ENCODE measurements at regions not wholly inside any gene's neighbourhood (a gene's known extent, or its start where the extent isn't known, plus 50 kb on each side); places are given as distances from the start of the nearest gene placed in this dataset.

DNA sequence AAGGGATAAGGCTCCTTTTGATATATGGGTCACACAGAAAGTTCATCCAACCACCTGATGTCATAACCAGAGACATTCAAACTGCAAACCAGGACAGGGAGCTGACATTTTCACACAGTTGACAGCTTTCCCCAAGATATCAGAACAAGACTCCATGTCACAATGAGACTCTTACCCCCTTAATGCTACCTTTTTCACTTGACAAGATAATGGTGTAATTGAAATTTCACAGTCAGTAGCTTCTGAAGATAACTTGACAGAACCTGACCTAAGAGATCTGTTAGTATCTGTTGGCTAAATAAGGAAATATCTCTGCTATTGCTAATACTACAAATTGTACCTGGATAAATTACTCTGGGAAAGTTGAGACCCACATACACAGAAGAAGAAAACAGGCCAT is 187.3 kb downstream of the C12orf50 start:
- DNase-seq, result no peak

DNA sequence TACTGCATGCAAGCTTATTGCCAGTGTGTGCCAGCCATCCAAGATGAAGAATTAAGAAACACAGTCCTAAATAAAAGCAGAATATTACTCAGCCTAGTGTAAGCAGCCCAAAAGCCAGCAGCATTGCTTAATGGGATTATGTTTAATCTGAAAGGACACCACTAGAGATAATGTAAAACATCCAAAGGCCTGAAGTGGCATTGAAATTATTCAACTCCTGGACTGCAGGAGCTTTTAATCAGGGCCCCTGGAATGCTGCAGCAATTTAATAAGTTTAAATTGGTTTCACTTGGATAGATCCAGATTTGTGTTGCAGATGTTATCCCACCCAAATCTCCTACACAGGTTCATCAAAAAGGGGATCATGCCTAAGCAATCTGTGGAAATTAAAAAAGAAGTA is 193.0 kb downstream of the C12orf50 start:
- DNase-seq, result no peak

DNA sequence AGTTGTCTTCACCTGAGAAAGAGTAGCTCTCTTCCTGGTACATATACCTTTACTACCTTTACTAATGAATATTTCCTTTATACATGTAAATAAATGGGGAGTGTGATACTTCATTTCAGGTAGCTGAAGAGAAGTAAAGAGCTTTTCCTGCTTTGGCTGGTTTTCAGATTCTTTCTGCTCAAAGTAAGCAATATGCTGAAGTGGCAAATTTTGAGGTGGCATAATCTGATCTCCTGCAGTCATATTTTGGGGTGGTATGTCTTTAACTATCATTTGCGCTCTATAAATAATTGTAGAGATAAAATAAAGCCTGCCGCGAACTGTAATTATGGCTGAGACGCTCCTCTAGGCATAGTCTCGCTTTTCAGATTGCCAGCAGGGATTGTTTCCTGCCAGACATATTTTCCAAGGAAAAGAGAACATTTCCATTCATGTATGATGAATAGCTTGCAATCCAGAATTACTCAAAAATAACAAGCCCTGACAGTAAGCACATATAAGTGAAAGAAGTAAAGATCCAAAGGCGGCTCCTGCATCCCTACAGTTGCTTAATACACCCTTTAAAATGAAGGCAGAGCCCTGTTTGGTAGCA is 200.7 kb downstream of the C12orf50 start:
- no peak for DNase-seq

DNA sequence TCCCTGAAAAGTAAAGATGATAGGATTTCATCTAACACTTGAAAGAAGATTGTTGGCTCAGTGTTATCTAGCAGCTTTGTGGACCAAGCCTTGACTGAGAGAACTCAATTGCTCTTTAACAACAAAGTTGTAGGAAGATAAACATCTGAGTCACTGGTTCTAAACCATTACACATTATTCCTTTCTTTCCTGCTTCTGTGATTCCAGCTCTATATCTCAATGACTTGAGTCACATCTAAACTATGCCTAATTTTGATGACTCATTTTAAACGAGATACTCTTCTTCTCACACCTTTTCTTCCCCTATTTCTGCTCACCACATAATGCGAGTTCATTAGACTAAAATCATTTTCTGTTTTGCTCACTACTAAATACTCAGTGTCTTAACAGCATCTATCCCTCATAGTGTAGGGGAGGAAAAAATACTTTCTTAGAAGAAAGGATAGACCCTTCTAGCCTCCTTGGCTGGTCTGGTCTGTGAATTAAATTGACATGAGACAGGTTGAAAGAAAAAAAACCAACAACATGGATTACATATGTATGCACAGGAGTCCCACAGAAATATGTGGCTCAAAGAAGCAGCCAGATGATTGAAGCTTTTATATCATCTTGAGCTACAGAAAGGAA is 201.4 kb downstream of the C12orf50 start:
- DNase-seq, result no peak

DNA sequence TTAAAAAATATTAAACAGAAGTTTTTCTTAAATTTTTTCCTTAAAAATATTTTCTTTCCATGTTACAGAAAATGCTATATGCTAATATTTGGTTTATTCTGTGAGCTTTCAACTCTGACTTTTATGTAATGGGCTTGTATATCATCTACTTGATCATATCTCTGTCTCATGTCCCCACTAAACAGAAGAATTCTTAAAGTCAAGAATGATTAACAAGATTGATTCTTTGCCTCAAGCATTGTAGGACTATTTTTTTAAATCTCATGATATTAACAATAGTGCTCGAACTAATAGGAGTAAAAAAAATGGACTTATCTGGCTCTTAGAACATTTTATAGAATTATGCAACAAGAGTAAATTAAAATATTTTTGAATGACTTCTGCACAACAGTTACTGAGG is 206.3 kb downstream of the C12orf50 start:
- DNase-seq, result no peak

DNA sequence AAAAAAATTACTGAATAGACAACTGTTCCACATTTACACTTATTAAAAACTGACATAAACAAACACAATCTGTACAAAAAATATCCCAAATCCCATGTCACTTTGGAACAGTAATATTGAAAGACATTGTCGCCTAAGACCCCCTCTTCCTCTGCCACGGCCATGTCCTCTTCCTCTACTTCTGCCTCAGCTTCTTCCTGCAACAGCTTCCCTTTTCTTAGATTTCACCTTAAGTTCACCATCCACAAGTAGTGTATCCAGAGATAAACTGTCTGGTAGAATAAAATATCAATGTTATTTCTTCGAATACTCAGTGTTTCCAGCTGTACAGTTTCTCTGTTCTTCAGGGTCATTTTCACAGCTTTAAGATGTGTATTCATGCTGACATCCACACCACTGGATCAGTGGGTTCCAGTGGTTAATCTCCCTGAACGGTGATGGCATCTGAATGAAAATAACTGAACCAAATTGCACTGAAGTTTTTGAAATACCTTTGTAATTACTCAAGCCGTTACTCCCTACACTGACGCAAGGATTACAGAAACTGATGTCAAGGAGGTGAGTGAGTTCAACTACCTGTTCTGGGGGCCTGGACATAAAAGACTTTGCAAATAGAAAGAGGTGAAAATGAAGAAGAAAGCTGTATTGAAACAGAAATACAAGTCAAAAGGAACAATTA is 208.5 kb downstream of the C12orf50 start:
- DNase-seq, result no peak

DNA sequence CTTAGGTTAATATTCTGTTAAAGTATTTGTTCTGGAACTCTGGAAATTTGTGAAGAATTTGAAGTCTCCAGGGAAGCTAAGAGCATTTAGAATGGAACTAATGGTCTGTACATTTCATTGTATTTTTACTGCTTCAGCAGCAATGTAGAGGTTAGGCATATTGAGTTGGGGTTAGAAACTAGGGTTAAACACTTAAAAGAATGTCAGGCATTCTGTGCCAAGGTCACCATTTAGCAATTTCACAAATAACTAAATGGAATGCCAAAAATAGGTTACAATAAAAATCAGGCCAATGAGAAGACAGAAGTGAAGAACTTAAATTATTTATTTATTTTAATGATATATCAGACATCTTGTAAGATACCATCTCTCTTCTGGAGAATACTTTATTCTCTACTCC is 210.8 kb downstream of the C12orf50 start:
- DNase-seq, result no peak

DNA sequence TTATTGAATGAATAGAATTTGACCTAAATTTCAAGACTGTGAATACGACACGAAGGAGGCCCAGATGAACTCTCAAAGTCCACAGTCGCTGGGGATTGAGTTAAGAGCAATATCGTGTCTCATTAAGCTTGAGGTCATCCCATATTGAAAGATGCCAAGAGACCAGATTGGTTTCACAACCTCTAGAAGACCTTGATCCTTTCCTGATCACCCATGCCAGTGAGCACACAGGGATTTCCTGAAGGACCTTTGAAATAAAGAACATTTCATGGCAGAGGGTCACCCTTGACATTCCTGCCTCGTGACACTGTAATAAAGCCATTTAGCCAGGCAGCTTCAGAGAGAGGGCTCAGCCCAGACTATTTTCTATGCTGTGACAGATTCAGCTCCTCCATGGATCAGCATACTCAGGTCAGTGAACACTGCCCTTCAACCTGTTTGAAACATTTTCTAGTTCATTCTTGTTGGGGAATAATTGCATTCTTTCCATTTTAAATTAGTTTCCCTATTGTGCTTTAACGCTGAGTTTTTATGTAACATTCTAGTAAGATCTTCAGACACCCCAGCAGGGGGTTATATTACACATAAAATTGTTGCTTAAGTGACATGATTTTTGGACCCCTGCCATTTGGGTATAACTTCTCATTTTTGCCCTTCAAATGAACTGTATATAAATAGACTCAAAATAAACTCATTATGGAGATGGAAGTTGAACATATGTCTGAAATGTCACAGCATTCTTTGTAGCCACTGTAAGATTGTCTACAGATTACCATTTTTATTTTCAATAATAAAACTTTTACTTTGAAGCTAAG is 213.2 kb downstream of the C12orf50 start:
- no peak for DNase-seq

DNA sequence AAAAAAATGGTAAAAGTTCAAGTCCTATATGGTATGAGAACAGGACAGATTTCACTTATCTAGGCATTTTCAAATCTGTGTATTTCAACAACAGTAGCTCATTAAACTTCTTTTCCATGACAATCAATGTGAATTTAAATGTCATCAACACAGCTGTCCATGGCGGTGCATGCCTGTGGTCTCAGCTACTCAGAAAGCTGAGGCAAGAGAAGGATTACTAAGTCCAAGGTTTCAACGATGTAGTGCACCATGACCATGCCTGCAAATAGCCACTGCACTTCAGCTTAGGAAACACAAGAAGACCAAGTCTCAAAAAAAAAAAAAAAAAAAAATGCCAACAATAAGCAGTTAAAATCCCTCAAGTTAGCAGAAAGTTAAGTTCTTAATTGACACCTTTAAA is 214.6 kb downstream of the C12orf50 start:
- DNase-seq, result no peak

DNA sequence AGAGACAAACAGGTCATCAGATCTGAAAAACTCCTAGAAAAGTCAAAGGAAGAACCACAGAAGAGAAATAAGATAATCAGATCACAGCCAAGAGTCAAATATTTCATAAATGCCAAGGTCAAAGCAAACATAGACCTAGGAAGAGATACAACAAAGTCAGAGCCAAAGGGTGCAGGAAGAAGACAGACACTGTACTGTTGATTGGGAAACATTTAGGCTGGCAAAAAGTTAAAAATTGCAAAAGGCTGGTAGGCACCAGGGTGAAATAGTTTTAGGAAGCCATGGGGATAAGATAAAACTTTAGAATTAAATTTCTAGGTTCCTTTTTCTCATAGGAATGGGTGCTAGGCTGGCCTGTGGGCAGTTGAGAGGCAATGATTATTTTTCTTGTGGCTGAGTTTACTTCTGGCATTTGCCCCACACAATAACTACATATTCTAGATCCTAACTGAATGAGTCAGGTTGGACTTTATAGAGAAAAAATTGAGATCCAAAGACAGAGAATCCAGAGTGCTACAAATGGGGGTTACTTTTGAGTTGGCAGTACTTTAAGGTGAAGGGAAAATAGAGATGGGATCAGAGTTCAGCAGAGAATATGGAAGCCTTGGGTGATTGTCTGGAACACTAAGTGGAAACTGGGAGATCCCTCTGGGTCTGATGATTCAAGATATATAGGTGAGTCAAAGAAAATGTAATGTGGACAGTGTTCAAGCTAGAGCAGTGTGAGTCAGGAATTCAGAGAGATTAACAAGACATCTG is 215.5 kb downstream of the C12orf50 start:
- DNase-seq, result no peak

DNA sequence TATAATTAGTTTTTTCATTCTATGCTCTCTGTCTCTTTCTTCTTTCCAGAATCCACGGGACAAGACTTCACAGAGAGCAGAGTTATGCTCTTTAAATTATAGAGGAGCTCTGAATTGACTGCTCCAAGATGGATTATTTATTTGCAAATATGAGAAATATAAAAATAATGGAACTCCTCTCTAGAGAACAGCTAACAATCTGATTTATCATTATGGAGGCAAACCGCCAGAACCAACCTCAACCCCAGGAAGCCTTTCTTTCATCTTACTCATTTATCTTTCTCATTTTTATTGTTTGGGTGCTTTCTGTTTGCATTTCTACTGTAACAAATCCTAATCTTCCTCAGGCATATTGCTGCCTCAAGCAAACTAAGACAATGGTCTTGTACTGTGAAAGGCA is 216.5 kb downstream of the C12orf50 start:
- no peak for DNase-seq

DNA sequence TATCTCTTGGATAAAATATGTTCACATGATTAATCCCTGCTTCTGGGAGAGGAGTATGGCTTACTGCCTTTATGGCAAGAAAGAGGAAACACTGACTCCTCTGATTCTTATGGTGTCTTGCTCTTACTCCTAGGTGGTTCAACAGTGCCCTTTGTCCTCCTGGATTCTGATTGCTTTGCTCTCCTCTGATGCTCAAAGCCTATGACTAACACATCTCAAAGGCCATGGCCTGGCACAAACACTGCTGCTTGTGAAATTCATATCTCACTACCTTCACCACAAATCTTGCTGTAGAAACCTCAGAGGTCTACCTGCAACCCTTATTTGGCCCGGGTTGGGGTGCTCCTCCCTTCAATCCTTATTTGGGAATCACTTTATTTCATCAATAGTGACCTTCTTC is 217.2 kb downstream of the C12orf50 start:
- no peak for DNase-seq

DNA sequence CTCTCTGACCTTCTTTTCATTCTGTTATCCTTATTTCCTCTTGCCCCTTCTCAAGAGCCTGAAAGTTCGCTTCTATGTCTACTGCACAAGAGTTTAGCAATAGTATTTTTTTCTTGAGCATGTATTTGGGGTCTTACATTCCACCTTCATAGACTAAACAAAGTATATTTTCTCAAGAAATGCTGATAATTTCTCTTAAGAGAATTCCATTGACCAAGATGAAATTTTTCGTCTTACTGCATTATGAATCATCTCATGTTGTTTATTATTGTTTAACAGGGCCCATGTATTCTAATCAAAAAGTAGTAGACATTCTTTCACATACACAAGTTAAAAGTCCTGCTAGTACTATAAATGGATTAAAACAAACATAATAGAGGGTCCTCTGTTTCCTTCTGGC is 219.3 kb downstream of the C12orf50 start:
- no peak for DNase-seq

DNA sequence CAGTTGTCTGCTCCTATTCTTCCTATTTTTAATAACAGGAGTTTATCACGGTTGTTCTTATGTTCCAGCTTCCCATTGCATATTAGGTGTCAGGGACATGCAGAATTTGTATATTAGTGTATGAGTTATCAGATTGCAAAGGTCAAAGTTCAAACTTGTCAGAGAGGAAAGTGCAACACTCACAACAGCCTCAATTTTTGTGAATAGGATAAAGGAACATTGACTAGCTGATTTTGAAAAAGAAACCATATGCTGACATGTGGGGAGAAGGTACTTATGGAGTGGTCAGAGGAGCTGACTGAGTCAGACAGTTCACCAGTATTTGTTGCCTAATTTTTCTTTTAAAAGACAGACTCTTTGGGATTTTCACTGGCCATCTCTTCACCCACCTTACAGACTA is 222.1 kb downstream of the C12orf50 start:
- DNase-seq, result no peak

DNA sequence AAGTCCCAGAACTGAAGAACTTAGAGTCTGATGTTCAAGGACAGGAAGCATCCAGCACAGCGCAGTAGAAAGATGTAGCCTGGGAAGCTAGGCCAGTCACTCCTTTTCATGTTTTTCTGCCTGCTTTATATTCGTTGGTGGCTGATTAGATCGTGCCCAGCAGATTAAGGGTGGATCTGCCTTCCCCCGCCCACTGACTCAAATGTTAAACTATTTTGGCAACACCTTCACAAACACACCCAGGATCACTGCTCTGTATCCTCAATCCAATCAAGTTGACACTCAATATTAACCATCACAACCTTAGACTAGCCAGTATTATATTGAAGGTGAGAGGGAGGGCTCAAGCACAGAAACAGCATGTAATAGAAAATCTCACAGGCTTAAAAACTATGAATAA is 222.9 kb downstream of the C12orf50 start:
- no peak for DNase-seq

DNA sequence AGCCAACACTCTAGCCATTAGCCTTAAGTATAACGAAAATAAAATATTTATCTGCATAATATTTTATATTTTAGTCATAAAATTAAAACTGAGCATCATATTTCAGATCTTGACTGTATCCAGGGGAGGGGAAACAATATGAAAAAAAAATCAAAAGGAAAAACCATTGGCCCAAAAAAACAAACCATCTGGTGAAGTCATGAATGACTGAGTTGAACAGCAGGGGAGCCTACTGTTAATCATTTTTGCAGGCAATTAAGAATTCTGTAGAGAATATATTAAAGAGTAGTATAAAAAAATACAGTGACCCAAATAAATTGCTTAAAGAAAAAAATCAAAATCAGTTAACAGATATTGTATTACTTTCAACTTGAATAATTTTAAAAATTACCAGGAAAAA is 224.8 kb downstream of the C12orf50 start:
- no peak for DNase-seq

DNA sequence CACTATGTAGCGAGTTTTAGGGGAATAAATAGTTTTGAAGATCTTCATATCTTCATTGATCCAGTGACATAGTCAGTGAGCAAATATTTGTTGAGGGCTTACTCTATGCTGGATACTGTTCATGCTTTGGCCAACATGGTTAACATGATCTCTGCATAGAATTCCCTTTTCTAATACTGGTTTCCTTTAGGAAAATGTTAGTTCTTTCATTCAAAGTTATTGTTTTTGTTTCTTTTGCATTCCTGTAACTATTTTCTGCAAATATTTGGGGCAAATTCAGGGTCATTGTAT is 226.5 kb downstream of the C12orf50 start:
- no peak for DNase-seq

DNA sequence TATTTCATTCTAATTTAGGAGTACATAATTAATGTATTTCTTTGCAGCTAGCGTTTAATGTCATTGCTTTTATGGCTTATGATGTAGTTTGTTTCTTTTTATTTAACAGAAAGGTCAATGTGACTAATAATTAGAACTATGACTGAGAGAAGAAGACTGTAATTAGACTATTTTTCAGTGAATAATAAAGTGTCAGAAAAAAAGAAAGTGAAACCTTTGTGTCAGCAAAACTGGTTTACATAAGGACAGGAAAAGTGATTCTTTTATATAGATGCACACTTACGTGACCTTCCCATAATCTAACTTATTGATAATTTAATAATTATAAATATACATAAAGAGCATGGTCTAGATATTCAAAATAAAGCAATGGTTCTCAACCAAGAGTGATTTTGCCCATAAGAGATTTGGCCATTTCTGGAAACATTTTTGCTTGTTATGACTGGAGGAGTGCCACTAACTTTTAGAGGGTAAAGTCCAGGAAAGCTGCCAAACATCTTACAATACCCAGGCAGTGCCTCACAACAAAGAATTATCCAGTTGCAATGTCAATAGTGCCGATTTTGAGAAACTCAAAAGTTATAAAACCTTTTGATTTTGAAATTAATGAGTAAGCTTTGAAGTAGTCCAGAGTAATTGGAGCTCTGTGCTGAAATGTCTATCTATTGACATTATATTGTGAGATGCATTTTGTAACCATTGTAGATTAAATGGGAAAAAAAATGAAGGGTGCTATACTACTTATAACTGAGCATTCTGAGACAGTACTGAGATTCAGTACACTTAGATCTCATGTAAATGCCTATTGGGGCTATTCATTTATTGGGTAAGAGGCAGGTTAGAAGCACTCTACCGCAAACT is 227.1 kb downstream of the C12orf50 start:
- DNase-seq, result no peak

DNA sequence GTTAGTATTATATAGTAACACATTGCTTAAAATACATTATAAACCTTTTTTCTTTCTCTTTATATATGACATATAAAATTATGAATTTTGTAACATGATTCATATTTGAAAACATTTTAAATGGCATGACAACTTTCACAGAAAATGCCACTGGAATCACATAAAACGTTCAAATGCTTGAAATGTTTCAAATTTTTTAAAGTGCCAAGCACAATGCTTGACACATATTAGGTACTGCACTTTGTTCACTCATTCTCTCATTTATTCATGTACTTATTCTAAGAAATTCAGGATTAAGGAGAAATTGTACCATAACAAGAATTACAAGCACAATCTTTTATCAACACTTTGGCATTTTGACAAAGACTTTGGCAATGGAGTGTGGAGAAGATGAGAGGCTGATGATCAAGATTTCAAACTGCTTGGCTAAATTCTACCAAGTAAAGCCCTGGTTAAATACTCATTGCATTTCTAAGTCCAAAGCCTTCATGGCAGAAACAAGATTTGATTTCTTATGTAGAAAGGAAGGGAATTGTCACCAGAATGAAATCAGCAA is 232.2 kb downstream of the C12orf50 start:
- DNase-seq, result no peak

DNA sequence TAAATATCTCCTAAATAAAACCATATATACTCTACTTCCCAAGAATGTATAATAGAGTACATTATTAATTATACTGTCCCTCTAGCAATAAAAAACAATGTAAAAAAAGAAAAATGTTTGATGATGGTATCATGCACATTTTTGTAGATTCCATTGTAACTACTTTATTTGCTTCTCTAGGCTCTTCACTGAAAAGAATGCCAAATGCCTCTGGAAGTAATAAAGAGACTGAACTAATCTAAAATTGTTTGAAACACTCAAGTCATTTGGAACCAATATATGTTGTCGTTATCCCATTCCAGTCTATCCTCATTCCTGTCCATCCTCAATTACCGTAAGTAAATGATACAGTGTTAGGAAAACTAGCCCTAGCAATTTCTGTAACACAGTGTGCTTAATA is 233.6 kb downstream of the C12orf50 start:
- DNase-seq, result no peak

DNA sequence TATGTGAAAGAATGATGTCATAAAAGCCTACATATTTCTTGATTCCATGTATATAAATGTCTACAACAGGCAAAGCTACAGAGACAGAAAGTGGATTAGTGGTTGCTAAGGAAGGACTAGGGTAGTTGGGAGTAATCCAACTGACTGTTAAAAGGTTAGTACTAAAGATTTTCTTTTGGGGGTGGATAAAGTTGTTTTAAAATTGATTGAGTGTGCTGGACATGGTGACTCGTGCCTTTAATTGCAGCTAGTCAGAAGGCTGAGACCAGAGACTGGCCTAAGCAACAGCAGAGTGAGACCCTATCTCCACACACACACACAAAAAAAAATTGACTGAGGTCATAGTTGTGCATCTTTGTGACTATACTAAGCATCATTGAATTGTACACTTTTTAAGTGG is 234.3 kb downstream of the C12orf50 start:
- DNase-seq, result no peak

All from hypothalamus (tissue), 51 donors.